ENCODE measurements at regions not wholly inside any gene's neighbourhood (a gene's known extent, or its start where the extent isn't known, plus 50 kb on each side); places are given as distances from the start of the nearest gene placed in this dataset.

DNA sequence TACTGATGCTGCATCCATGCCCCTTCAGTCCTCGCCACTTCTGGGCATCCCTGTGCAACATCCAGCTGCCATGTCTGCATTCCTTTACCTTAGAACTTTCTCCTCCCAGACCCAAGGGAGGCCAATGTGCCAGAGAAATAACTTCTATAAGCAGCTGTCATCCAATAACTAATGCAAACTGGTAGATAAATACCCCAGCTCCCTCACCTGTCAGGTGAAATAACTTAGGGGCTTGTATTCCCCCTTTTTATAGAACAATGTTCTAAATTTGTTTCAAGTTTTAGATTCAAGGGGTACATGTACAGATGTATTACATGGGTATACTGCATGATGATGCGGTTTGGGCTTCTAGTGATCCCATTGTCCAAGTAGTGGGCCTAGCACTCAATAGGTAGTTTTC lies 880.1 kb downstream of the UQCRFS1 start:
- no peaks in the 10 kb centered on the region for H3K4me1 Mint-ChIP-seq
- H3K36me3 Mint-ChIP-seq = peaks cover 0 to 9% (median 4%) of the 10 kb centered on the region in 3 donors
- H3K27ac Mint-ChIP-seq = no peak overlapping the region
- no peak for DNase-seq
- H3K27me3 Mint-ChIP-seq (ENCODE audit: low read depth in 3 of 3) = peaks cover 0 to 3% (median 2%) of the 10 kb centered on the region in 3 donors
- H3K4me3 Mint-ChIP-seq = no peak overlapping the region
- H3K9me3 Mint-ChIP-seq = no peaks in the 10 kb centered on the region

DNA sequence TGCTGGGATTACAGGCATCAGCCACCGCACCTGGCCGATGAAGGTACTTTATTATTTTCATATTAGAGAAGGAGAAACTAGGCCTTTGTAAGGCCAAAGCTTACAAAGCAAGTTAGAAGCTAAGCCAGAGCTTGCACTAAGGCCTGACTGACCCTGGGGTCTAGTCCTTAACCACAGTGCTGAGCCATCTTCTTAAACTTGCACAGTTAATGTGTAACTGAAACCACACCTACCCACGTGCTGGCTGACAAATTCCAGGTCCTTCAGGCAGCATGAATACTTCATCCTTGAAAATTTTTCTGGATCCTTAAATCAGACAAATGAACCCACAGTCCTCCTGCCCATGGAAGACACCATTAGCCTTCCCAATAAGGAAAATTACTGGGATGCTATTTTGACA lies 880.6 kb downstream of the UQCRFS1 start:
- DNase-seq = no peak
- Mint-ChIP-seq H3K36me3 (peaks cover 0 to 9% (median 4%) of the 10 kb centered on the region in 3 donors), H3K9me3 (no peaks in the 10 kb centered on the region), H3K4me1 (no peaks in the 10 kb centered on the region), H3K27me3 (ENCODE audit: low read depth in 3 of 3) (peaks cover 0 to 2% (median 2%) of the 10 kb centered on the region in 3 donors), H3K27ac (no peak overlapping the region), H3K4me3 (no peak overlapping the region)

DNA sequence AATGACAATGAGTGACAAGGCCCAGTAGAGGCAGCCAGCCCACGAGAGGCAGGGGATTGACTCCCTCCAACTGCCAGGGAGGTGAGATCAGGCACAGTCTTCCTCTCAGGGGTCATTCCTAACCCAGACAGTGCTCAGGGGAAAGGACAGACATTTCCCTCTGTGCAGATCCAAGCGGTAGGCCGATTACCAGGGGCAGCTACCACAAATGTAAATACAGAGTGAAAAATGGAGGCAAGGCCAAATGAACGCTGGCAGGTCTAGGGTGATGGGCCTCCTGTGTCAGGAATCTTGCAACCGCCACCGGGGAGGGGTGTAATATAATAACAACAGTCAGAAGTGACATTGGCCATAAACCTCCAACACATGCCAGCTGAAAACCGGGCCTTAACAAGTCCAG lies 881.4 kb downstream of the UQCRFS1 start:
- Mint-ChIP-seq H3K9me3 (no peaks in the 10 kb centered on the region), H3K4me3 (no peak overlapping the region), H3K4me1 (no peaks in the 10 kb centered on the region), H3K36me3 (peaks cover 0 to 9% (median 4%) of the 10 kb centered on the region in 3 donors), H3K27ac (peak overlapping the region in 1 of 6 donors; percentile 57), H3K27me3 (ENCODE audit: low read depth in 3 of 3) (peaks cover 0 to 2% (median 1%) of the 10 kb centered on the region in 3 donors)
- DNase-seq = no peak

DNA sequence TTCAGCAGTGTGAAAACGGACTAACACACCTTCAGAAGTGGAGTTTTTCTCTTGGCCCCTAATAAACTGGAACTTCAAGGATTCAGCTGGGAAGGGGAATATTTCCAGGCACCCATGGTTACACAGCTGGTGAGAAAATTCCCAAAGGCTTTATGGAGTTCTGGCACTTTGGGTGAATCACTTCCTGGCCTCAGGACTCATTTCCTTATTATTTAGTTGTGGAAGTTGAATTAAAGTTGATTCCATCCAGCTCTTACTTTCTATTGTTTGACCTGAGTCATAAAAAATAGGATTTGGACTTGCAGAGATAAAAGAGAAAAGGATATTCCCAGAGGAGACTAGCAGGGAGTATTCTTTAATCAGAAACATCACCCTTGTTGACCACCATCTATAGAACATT lies 882.1 kb downstream of the UQCRFS1 start:
- Mint-ChIP-seq H3K4me1 (peaks cover 0 to under 1% of the 10 kb centered on the region in 2 donors), H3K27ac (no peak overlapping the region), H3K27me3 (ENCODE audit: low read depth in 3 of 3) (peaks cover 0 to 1% (median 0%) of the 10 kb centered on the region in 3 donors), H3K9me3 (no peaks in the 10 kb centered on the region), H3K4me3 (no peak overlapping the region), H3K36me3 (peaks cover 0 to 9% (median 4%) of the 10 kb centered on the region in 3 donors)
- no peak for DNase-seq

DNA sequence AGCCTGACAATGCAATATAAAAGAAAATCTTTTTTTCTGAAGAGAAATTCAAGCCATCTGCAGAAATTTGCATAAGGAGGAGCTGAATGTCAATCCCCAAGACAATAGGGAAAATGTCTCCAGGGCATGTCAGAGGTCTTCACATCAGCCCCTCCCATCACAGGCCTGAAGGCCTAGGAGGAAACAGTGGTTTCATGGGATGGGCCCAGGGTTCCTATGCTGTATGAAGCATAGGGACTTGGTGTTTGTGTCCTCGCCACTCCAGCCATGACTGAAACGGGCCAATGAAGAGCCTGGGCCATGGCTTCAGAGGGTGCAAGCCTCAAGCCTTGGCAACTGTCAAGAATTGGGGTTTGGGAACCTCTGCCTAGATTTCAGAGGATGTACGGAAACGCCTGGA lies 883.5 kb downstream of the UQCRFS1 start:
- Mint-ChIP-seq H3K27ac (no peak overlapping the region), H3K27me3 (ENCODE audit: low read depth in 3 of 3) (peaks cover 0 to 3% (median 0%) of the 10 kb centered on the region in 3 donors), H3K4me1 (peaks cover 0 to 3% of the 10 kb centered on the region in 2 donors), H3K4me3 (no peak overlapping the region), H3K9me3 (no peaks in the 10 kb centered on the region), H3K36me3 (peaks cover 0 to 9% (median 4%) of the 10 kb centered on the region in 3 donors)
- DNase-seq = no peak

DNA sequence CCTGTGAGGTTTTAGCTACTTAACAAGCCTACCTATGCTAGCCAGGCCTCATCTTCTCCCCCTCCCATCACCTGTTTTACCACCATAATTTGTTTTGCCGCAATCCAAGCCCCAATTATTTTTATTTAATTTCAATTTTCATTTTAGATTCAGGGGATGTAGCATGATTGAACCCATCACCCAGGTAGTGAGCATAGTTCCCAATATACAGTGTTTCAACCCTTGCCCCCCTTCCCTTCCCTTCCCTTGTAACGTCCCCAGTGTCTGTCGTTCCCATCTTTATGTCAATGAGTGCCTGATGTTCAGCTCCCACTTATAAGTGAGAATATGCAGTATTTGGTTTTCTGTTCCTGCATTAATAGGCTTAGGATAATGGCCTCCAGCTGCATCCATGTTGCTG lies 885.0 kb downstream of the UQCRFS1 start:
- Mint-ChIP-seq H3K27me3 (ENCODE audit: low read depth in 3 of 3) (peaks cover 0 to 2% (median 0%) of the 10 kb centered on the region in 3 donors), H3K27ac (no peak overlapping the region), H3K4me1 (peaks cover 0 to 3% of the 10 kb centered on the region in 2 donors), H3K9me3 (no peaks in the 10 kb centered on the region), H3K36me3 (peaks cover 0 to 9% (median 4%) of the 10 kb centered on the region in 3 donors), H3K4me3 (no peak overlapping the region)
- DNase-seq = no peak

GRCh38 chr19:28326746-28327145 lies 886.2 kb downstream of the UQCRFS1 start:
- H3K4me1 Mint-ChIP-seq = peaks cover 0 to 3% of the 10 kb centered on the region in 2 donors
- peaks cover 0 to 9% (median 4%) of the 10 kb centered on the region in 3 donors for H3K36me3 Mint-ChIP-seq
- H3K27ac Mint-ChIP-seq = no peak overlapping the region
- H3K9me3 Mint-ChIP-seq = no peaks in the 10 kb centered on the region
- H3K4me3 Mint-ChIP-seq = no peak overlapping the region
- peaks cover 0 to 2% (median 0%) of the 10 kb centered on the region in 3 donors for H3K27me3 Mint-ChIP-seq (ENCODE audit: low read depth in 3 of 3)
- DNase-seq = no peak

DNA sequence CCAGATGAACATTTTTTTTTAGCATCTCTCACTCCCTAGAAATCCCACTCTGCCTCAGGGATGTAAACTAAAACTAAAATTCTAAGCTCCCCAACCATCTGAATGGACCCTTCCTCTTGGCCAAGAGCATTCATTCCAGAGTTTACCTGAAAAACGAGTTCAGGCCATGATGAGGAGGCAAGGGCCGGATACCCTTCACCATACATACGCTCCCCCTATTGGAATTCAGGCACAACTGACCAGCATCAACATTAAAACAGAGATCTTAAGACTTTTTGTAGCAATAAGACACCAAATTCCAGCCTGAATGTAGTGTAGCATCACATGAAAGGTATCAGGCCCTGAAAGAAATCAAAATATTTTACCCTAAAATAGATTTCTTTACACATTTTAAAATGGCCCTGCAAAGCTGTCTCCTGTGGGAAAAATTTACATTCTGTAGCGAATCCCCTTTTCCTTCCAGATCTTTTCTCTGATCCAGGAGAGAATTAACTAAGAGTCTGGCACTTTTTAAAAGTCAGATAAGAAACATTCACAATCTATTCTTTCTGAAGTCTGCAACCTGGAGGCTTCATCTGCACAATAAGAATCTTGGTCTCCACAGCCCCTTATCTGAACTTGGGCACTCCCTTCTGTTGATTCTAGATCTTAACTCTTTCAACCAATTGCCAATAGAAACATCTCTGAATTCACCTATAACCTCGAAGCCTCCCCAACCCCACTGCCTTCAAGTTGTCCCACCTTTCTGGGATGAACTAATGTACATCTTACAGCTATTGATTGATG lies 888.5 kb downstream of the UQCRFS1 start:
- Mint-ChIP-seq H3K36me3 (peaks cover 0 to 6% (median 4%) of the 10 kb centered on the region in 3 donors), H3K27ac (peak overlapping the region in 1 of 6 donors; percentile 11), H3K4me3 (no peak overlapping the region), H3K27me3 (ENCODE audit: low read depth in 3 of 3) (peaks cover 0 to 2% (median 0%) of the 10 kb centered on the region in 3 donors), H3K4me1 (peaks cover 0 to 3% of the 10 kb centered on the region in 2 donors), H3K9me3 (no peaks in the 10 kb centered on the region)
- no peak for DNase-seq

DNA sequence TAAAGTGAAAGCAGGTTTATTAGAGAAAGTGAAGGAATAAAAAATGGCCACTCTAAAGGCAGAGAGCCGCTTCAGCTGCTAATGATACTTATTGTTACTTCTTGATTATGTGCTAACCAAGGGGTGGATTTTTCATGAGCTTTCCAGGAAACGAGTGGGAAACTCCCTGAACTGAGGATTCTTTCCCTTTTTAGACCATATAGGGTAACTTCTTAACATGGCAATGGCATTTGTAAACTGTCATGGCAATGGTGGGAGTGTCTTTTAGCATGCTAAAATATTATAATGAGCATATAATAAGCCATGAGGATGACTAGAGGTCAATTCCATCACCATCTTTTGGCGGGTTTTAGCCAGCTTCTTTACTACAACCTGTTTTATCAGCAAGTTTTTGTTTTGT lies 890.0 kb downstream of the UQCRFS1 start:
- H3K27ac Mint-ChIP-seq = no peak overlapping the region
- H3K4me3 Mint-ChIP-seq = no peak overlapping the region
- peaks cover 0 to 3% of the 10 kb centered on the region in 2 donors for H3K4me1 Mint-ChIP-seq
- H3K27me3 Mint-ChIP-seq (ENCODE audit: low read depth in 3 of 3) = peaks cover 0 to 3% (median 2%) of the 10 kb centered on the region in 3 donors
- no peak for DNase-seq
- H3K36me3 Mint-ChIP-seq = no peaks in the 10 kb centered on the region
- H3K9me3 Mint-ChIP-seq = no peaks in the 10 kb centered on the region

GRCh38 chr19:28322491-28322890 lies 890.5 kb downstream of the UQCRFS1 start:
- Mint-ChIP-seq H3K4me1 (peaks cover 0 to 3% of the 10 kb centered on the region in 2 donors), H3K4me3 (no peak overlapping the region), H3K27ac (no peak overlapping the region), H3K27me3 (ENCODE audit: low read depth in 3 of 3) (peaks cover 0 to 4% (median 3%) of the 10 kb centered on the region in 3 donors), H3K36me3 (no peaks in the 10 kb centered on the region), H3K9me3 (no peaks in the 10 kb centered on the region)
- DNase-seq = no peak

DNA sequence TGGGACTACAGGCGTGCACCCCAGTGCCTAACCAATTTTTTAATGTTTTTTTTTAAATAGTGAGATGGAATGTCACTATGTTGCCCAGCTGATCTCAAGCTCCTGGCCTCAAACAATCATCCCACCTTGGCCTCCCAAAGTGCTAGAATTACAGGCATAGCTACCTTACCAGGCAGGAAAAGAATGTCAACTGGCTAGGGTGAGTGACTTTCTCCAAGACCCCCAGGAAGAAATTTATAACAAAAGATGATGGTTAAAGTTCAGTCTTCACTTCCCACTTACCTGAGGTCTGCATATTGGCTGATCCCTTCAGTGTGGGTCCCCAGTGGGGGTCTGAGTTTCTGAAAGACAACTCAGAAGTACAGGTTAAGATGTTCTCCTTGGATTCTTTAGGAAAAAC lies 893.0 kb downstream of the UQCRFS1 start:
- Mint-ChIP-seq H3K9me3 (no peaks in the 10 kb centered on the region), H3K36me3 (no peaks in the 10 kb centered on the region), H3K27me3 (ENCODE audit: low read depth in 3 of 3) (peaks cover 0 to 3% (median 2%) of the 10 kb centered on the region in 3 donors), H3K4me1 (no peaks in the 10 kb centered on the region), H3K27ac (no peak overlapping the region), H3K4me3 (no peak overlapping the region)
- DNase-seq = no peak

DNA sequence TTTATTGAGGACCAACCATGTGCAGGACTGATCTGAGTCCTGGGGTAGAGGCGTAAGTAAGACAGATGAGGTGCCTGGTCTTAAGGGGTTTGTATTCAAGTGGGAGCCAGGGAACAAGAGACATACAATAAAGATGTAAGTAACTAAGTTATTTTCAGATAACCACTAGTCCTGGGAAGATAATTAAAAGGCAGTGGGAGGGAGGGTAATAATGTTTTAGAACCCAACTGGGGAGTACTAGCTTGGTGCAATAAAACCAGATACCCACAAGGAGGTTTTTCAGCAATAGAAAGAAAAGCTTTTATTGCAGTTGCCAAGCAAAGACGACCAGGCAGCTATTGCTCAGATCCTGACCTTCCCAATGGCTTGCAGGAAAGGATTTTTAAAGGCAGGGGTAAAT lies 893.7 kb downstream of the UQCRFS1 start:
- H3K4me3 Mint-ChIP-seq = no peak overlapping the region
- no peak overlapping the region for H3K27ac Mint-ChIP-seq
- H3K36me3 Mint-ChIP-seq = no peaks in the 10 kb centered on the region
- H3K9me3 Mint-ChIP-seq = no peaks in the 10 kb centered on the region
- no peaks in the 10 kb centered on the region for H3K4me1 Mint-ChIP-seq
- no peak for DNase-seq
- H3K27me3 Mint-ChIP-seq (ENCODE audit: low read depth in 3 of 3) = peaks cover 0 to 3% (median 2%) of the 10 kb centered on the region in 3 donors

DNA sequence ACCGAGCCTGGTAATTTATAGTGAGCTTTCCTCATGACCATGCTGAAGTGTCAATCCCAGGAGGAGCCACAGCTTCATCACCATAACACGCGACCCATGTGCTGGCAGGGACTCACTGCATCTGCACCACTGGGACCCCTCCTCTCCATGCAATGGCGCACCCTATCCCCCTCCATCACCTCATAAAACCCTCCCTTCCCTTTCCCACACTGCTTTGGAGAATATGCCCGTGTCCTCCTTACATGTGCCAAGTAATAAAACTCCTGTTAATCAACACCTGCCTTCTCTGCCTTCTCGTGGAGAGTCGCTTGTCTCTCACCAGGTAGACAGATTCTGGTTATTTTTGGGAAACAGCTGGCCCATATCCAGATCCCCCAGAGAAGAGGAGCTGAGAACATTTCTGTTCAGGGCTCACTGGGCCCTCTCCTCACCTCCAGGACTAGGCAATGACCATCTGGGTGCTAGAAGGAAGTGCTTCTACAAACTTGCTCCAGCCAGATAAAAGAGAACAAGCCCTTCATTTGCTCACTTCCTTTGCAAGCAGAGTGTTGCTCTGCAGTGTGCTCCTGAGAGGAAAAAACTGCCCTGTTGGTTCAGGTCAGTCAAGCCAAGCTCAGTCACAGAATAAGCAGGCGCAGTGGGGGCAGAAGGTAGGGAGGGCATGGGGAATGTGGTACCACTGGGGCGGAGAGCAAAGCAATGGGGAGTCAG lies 894.3 kb downstream of the UQCRFS1 start:
- Mint-ChIP-seq H3K4me1 (no peaks in the 10 kb centered on the region), H3K27me3 (ENCODE audit: low read depth in 3 of 3) (peaks cover 0 to 3% (median 2%) of the 10 kb centered on the region in 3 donors), H3K27ac (no peak overlapping the region)

DNA sequence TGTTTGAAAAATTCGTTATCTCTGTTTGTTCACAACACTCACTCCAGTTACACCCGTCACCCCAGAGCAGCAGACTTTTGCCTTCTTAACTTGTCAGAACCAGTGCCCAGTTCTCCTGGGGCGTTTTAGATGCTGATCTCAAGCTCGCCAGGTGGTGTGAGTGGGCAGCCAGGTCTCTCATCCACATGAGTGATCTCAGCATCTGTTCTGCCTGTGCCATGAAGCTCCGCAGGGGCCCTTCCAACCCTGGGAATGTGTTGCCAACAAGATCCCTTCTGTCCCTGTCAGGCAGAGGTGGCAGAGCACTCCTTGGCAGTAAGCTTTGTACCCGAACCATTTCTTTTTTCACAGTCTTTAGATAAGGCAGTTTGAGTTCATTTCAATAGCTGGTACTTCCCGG lies 896.5 kb downstream of the UQCRFS1 start:
- peaks cover 0 to 4% (median 3%) of the 10 kb centered on the region in 3 donors for H3K27me3 Mint-ChIP-seq (ENCODE audit: low read depth in 3 of 3)
- no peaks in the 10 kb centered on the region for H3K9me3 Mint-ChIP-seq
- H3K4me3 Mint-ChIP-seq = no peak overlapping the region
- H3K4me1 Mint-ChIP-seq = no peaks in the 10 kb centered on the region
- H3K27ac Mint-ChIP-seq = no peak overlapping the region
- DNase-seq = no peak
- H3K36me3 Mint-ChIP-seq = no peaks in the 10 kb centered on the region

More for the DNA sequence above, 894.3 kb downstream of the UQCRFS1 start:
- Mint-ChIP-seq H3K4me3 (no peak overlapping the region), H3K36me3 (no peaks in the 10 kb centered on the region), H3K9me3 (no peaks in the 10 kb centered on the region)
- DNase-seq = no peak

All from immature natural killer cell (primary cell).